Right ventricle myocardium superior (tissue), 1 donor: ENCODE measurements at regions not wholly inside any gene's neighbourhood (a gene's known extent, or its start where the extent isn't known, plus 50 kb on each side); places are given as distances from the start of the nearest gene placed in this dataset.
"Not testable (repeated sequence)": the region's sequence is repeated elsewhere in the genome, so short reads cannot be mapped to it uniquely, and the experiment has no call there.

Experiments used
- ATAC-seq: fragments of 200-7000 bp; cut with Tn5 transposase; one replicate; pipeline ENCODE4 v1.9.1; 2020; ENCODE audit warnings: mild to moderate bottlenecking; ENCODE audit not compliant: poor library complexity
- DNase-seq: peaks from one replicate; pipeline ENCODE4 v3.0.0-alpha.2; 2020
- intact Hi-C: fragments of 100-400 bp; cut with DNase I; formaldehyde crosslinking; loops from one replicate; pipeline ENCODE4 v1.11.2; 2022
- donor health status: DM: no; HTN: yes; CAD: no; lungs with severe emphysema.

DNA sequence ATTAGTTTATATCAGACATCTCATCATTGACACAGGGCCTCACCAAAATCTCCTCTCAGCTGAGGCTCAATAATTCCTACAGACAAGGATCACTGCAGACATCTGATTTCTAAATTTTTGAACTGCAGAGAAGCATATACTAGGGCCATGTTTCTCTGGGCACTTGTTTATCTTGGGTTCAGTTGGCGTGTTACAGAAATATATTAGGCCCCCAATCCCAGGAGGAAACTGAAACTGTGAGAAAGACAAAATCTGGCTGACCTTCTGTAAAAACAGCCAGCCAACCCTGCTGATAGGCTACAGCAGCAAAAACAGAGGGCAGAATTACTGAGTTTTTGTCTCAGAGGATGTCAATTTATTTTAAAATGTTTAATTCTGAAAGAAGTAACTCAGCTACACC is 634.6 kb downstream of the ETNK1 start:
- intact Hi-C loops: no loop called here
- DNase-seq (no peak), ATAC-seq (peak; percentile 39)

DNA sequence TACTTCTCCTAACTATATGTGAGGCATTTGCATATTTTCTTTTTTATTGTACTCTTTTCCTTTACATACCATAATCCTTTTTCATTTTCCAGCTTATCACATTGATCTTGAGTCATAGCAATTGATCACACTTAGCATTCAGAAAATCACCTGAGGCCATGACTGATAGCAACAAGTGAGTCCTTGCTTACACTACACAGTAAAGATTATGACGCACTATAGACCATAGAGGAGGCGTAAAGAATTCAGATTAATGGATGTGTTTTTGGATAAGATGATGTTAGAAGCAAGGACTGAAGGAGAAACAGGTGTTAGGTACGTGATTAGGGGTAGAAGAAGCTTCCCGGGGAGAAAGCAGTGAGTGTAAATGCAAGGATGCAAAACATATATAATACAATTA is 637.7 kb downstream of the ETNK1 start:
- DNase-seq (no peak), ATAC-seq (no peak)
- intact Hi-C loops: no loop called here

DNA sequence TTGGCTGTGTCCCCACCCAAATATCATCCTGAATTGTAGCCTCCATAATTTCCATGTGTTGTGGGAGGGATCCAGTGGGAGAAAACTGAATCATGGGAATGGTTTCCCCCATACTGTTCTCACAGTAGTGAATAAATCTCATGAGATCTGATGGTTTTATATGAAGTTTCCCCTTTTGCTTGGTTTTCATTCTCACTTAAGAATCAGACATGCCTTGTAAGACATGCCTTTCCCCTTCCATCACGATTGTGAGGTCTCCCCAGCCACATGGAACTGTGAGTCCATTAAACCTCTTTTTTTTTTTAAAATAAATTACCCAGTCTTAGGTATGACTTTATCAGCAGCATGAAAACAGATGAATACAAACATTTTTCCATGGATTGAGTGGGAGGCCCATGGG is 652.9 kb downstream of the ETNK1 start:
- intact Hi-C loops: no loop called here
- no peak for ATAC-seq
- DNase-seq: no peak

DNA sequence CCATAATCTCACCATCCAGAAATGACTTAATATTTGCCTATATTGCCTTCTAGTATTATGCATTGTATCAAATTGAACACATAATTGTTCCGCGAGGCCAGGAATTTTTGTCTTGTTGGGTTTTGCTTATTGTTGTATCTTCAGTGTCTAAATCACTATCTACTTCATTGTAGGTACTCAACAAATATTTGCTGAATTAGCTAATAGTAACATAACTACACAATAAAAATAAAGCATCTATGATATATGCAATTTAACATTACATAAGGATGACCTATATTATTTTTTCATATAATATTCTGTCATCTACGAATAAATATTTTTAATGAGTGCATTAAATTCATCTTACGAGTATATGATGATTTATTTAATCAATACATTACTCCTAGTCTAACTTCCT is 656.3 kb downstream of the ETNK1 start:
- intact Hi-C loops: no loop called here
- ATAC-seq: no peak
- no peak for DNase-seq

DNA sequence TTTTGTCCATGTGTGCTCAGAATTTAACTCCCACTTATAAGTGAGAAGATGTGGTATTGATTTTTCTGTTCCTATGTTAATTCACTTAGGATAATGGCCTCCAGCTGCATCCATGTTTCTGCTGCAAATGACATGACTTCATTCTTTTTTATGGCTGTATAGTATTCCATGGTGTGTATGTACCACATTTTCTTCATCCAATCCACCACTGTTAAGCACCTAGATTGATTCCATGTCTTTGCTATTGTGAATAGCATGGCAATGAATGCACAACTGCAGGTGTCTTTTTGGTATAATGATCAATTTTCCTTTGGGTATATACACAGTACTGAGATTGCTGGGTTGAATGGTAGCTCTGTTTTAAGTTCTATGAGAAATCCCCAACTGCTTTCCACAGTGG is 657.7 kb downstream of the ETNK1 start:
- DNase-seq (no peak), ATAC-seq (no peak)
- intact Hi-C loops: no loop called here

DNA sequence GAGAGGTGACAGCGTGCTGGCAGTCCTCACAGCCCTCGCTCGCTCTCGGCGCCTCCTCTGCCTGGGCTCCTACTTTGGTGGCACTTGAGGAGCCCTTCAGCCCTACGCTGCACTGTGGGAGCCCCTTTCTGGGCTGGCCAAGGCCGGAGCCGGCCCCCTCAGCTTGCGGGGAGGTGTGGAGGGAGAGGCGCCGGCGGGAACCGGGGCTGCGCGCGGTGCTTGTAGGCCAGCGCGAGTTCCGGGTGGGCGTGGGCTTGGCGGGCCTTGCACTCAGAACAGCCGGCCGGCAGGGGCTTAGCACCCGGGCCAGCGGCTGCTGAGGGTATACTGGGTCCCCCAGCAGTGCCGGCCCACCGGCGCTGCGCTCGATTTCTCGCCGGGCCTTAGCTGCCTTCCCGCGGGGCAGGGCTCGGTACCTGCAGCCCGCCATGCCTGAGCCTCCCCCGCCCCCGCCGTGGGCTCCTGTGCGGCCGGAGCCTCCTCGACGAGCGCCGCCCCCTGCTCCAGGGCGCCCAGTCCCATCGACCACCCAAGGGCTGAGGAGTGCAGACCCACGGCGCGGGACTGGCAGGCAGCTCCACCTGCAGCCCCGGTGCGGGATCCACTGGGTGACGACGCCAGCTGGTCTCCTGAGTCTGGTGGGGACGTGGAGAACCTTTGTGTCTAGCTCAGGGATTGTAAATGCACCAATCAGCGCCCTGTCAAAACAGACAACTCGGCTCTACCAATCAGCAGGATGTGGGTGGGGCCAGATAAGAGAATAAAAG is 661.0 kb downstream of the ETNK1 start:
- intact Hi-C loops, DNase-seq, ATAC-seq: not testable (repeated sequence)

DNA sequence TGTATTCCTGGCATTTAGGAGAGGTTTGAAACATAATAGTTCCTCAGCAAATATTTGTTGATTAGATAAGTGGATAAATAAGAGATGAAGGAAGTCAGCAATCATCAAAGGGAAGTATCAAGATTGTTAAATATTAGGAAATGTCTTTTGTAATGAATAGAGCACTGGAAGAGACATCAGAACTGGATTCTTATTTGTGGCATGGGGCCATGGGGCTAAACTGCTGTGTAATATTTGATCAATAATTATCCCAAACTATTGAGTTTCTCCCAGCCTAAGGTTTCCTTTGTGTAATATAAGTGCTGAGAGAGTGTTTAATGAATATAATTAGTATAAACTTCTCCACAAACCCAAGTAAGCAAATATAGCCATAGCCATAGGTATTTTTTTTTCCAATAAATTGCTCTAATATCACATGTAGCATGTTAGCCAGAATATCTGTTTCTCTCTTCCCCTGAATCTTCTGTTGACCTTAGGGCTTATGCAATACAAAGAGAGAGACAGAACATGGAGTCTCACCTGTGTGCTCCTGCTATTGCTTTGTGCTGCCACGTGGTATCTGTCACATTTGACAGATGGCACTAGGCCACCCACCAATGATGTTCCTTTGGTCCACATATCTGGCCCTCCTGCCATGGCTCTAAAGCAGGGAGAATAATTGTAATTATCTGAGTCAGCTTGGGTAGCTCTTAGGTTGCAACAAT is 658.7 kb downstream of the SOX5 start:
- no peak for DNase-seq
- ATAC-seq: no peak
- intact Hi-C loops: no loop called here

DNA sequence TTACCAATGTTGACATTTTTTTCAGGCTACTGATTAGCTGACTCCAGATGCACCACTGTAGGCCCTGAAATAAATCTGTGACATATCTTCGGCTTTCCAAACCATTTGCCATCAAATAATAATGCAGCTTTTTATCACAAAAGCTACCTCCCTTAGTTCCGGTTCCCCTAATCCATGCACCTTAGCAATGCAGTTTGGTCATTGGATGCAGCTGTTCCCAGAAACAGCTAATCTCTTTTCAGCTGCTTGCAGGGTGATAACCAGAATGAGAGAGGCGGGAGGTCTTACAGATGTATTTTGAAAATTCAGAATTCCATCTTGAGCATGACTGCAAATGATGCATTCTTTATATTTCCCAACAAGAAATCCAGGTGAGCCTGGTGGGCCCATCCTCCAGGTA is 646.2 kb downstream of the SOX5 start:
- no peak for ATAC-seq
- intact Hi-C loops: no loop called here
- no peak for DNase-seq

DNA sequence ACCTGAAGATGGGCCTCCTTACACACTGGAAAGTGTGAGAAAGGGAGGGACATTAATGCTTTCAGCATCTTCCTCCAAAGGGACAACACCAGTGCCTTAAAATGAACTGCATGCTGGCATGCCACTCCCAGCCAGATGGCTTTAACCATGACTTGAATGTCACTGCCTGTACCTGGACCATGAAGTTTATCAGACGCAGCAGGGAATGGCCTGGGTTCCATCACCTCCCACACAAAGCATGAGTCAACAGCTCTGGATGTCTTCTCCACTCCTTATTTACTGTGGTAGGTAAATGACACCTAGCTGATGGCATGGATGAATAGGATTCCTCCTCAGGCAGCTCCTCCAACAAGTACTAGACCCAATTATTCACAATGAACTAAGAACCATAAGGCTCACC is 645.6 kb downstream of the SOX5 start:
- intact Hi-C loops: no loop called here
- ATAC-seq (no peak), DNase-seq (no peak)

DNA sequence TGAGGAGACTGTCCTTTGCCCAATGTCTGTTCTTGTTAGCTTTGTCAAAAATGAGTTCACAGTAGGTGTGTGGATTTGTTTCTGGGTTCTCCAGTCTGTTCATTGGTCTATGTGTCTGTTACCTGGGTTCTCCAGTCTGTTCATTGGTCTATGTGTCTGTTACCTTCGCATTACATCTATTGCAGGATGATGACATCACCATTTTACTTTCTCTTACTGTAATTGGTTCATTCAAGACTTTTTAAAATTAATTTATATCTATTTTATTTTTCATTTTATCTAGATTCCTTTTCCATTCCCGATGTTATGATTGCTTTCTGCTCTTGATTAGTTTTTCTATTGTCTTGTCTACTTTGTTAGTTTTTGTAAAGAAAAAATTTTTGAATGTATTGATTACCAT is 615.5 kb downstream of the SOX5 start:
- ATAC-seq: no peak
- intact Hi-C loops: no loop called here
- DNase-seq: no peak

DNA sequence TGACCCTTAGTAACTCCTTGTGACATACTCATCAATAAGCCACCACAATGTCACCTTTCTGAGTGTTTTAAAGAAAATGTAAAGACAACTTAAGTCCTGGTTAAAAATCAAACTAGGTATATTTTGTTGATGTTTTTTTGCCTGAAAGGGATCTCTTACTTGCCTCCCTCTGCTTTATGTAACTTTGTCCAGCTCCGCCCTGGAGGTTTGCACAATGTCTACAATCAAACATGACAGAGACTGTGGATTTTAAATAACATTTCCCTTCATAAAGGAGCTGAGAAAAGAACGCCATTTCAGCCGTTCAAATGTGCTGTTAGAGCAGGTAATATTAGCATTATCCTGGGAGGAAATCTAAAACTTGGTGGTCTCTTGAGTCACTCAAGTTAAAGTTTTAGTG is 613.9 kb downstream of the SOX5 start:
- intact Hi-C loops: no loop called here
- DNase-seq (no peak), ATAC-seq (no peak)

DNA sequence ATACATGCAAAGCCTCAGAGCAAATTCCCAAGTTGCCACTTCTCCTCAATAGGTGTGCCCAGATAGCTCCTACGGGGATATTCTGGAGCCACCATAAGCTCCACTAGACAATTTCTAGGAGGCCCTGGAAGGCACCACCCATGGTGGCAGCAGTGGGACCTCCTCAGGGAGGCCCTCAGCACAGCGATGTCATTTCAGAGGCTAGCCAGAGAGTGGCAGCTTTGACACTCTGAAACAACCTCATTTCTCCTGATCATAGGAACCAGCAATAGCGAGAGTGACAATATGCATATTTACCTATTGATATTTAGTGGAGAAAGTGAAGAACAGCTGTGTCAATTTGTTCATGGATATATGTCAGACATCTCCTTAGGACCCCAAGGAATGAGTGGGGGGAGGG is 612.3 kb downstream of the SOX5 start:
- ATAC-seq (no peak), DNase-seq (no peak)
- intact Hi-C loops: no loop called here

DNA sequence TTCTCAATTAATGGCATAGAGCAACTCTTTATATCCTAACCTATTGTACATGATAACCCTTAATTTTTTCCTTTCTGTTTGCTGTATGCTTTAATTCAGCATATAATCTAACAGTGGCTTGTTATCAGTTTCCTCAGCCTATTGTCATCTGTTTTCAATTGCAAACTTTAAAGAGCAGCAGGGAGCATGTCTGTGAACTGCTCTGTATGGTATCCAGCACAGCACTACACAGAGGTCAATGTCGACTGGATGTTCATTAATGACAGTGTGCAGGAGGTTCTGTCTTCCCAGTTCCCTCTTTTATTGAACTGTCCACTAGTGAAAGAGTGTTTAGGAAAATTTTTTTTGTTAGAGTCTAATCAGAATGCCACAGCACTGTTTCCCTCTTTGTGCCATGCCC is 609.1 kb downstream of the SOX5 start:
- ATAC-seq: no peak
- DNase-seq: no peak
- intact Hi-C loops: no loop called here

DNA sequence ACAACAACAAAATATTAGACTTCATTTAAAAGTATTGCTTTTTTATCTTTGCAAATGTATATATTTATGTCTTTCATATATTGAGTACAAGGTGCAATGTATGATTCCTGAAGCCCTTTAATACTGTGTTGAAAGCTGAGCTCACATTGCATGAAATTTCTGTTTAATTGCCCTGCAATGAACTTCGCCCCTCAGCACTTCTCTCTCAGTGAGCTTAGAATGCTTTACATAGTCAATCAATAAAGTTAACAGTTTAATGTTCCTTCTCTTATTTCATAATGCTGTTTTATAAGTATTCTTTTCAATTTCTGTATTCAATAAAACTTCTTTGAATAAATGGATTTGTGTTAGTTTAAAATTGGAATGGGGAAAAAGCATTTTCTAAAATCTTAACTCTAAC is 607.1 kb downstream of the SOX5 start:
- intact Hi-C loops: no loop called here
- DNase-seq (no peak), ATAC-seq (no peak)

DNA sequence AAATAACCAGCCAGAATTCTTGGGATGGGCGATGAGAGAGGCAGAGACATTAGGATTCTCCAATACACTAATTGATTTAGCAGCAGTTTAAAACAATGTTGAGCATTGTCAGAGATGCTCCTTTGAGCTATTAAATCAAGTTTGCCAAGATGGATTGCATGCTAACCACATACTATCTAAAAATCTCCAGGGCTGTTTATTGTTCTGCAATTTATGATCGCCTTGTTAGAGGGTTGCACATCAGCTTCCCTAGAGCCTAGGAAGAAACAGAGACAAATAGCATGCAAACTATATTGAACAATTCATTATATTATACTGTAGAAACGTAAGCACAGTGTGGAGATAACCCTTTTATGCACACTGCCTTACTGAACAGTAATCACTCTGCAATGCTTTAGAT is 599.9 kb downstream of the SOX5 start:
- no peak for ATAC-seq
- DNase-seq: no peak
- intact Hi-C loops: no loop called here

DNA sequence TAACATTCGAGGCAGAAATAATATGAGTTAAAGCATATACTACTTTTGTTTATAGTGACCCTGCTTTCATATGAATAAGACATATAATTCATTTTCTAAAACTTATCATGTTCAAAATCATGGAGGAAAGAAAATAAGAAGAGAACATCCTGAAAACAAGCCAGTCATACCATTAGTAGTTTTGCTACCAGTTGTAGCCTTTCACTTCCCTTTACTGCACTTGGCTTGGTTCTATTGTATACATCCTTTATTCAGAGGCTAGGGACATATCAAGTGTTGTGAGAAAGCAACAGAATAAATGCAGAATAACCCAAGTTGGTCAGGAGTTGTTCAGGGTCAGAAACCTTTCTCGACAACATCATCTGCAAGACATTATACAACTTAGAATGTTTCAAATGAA is 598.7 kb downstream of the SOX5 start:
- DNase-seq (no peak), ATAC-seq (no peak)
- intact Hi-C loops: no loop called here

DNA sequence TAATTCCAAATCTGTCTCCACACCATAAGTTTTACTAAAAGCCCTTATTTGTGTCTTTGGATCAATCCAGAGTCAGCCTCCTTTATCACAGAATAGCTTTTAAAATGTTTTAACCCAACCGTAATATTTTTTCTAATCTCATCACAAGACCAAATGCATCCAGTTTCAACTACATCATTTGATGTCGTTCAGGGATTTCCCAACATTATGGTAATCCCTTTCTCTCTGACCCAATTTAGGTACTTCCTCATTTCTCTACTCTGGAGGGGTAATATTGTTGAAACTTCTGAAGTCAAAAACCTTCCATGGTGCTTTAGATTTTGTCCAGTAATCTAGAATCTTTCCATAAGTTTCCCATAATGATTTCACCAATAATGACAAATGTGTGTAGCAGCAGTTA is 596.8 kb downstream of the SOX5 start:
- no peak for ATAC-seq
- intact Hi-C loops: no loop called here
- no peak for DNase-seq

DNA sequence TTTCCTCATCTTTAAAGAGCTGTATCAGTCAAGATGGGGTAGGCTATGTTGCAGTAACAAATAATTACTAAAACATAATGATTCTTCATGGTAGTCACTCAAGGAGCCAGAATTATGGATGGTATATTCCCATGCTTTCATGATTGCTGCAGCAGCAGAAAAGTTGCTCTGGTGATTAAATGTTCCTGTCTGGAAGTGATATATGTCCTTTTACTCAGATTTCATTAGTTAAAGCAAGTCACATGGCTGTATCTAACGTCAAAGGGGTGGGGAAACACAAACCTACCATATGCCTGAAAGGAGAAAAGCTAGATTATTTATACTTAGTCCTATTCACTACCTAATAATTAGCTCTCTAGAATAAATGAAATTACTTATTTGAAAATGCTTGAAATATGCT is 594.7 kb downstream of the SOX5 start:
- intact Hi-C loops: no loop called here
- ATAC-seq (no peak), DNase-seq (no peak)

DNA sequence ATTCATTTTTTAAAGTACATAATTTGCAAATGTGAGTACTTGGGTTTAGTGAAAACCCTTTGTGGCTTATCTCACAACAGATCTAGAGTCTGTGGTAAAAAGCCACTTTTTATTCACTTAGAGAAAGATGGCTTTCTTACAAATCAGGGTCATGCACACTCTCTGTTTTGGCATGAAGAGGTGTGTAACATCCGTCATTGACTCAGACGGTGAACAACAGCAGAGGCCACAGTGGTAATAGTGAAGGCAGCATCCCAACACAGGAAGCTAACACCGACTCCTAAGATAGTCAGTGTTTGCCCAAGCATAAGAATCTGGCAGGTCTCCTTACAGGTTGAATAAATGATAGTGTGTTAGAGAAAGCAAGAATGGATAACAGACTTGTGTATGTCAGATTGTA is 593.0 kb downstream of the SOX5 start:
- no peak for ATAC-seq
- intact Hi-C loops: no loop called here
- no peak for DNase-seq

DNA sequence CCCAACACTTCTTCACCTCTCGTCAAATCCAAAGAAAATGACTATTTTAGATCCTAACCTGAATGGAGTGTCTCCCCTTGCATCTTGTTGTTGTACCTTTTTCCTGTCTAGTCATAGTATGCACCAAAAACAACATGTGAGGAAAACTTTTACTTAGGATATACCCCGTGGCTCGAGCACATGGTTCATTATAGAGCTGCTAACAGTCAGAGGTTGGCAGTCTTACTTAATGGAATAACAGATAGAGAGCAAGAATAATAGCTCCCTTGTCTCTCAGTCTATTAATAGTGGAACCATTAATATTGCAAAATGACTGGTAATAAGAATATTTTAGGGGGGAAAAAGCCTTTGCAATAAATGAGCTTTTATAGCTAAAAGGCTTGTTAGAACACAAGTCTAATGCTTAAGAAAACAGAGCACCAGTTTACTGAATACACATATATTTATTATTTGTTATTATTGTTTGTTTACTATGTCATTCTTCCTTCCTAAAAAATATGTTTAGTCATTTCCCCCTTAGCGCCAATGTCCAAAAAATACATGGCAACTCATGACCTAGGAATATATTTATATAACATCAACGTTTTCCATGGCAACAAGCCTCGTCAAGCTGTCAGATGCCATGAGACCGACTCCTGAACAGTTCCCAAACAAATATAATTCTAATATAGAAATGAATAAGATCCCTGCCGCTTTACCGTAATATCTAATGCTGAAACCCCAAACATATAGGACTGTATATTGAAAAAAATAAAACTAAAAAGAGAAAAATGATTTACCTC is 592.4 kb downstream of the SOX5 start:
- ATAC-seq (no peak), DNase-seq (no peak)
- intact Hi-C loops: no loop called here
